ENCODE measurements at regions not wholly inside any gene's neighbourhood (a gene's known extent, or its start where the extent isn't known, plus 50 kb on each side); places are given as distances from the start of the nearest gene placed in this dataset.
"Not testable (repeated sequence)": the region's sequence is repeated elsewhere in the genome, so short reads cannot be mapped to it uniquely, and the experiment has no call there.

GRCh38 chr5:166865206-166865605, 1426.2 kb upstream of the WWC1 start:
- no peak for DNase-seq

- no peak for DNase-seq
Observed at GRCh38 chr5:166880456-166880855, 1411.0 kb upstream of the WWC1 start.

DNA sequence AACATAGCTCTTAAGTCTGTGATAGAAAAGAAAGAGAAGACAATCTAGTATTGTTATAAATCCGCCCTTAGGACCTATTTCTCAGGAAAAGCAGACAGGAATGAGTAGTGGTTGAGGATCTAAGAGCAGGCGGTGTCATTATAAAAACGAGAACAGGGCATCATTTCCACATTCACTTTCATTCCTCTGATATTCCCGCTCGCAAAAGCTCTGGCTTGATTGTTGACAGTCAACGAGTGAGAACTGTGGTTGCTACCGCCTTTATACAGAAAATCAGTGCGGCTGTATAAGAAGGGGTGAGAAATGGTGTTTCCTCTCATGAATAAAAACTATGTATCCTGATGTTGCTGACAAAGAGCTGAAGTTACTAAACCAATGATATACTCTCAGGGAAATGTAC, 1409.6 kb upstream of the WWC1 start:
- no peak for DNase-seq

- no peak for DNase-seq
Observed at GRCh38 chr5:166883016-166883415, 1408.4 kb upstream of the WWC1 start.

- no peak for DNase-seq
Observed at GRCh38 chr5:166898166-166898565, 1393.3 kb upstream of the WWC1 start.

DNA sequence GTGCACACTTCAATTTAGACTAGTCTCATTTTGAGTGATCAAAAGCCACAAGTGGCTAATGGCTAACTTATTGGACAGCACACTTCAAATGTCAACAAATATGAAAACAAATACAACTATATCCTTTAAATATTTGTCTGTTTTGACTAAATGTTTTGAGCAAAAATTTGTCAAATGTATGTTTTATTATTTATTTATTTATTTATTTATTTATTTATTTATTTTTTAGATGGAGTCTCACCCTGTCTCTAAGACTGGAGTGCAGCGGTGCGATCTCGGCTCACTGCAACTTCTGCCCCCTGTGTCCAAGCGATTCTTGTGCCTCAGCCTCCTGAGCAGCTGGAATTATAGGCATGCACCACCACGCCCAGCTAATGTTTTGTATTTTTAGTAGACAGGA, 1392.1 kb upstream of the WWC1 start:
- DNase-seq: no peak

GRCh38 chr5:166904571-166904970, 1386.9 kb upstream of the WWC1 start:
- DNase-seq: no peak

- DNase-seq: no peak
Observed at GRCh38 chr5:166906991-166907713, 1384.3 kb upstream of the WWC1 start.

DNA sequence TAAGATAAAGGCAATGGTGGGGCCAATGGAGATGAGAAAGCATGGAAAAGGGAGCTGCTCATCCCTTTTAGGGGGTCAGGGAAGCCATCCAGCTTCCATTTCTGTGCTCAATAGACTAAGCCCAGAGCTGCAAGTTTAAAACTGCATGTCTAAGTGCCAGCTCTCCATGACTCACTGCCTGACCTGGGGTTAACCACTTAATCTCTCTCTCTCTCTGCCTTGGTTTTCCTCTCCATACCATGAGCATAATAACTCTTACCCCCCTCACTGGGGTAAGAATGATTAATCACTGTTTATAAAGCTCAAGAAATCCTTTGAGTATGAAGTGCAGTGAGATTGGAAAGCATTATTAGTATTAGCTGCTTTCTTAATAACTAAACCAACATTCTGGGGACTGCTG, 1382.4 kb upstream of the WWC1 start:
- no peak for DNase-seq

DNA sequence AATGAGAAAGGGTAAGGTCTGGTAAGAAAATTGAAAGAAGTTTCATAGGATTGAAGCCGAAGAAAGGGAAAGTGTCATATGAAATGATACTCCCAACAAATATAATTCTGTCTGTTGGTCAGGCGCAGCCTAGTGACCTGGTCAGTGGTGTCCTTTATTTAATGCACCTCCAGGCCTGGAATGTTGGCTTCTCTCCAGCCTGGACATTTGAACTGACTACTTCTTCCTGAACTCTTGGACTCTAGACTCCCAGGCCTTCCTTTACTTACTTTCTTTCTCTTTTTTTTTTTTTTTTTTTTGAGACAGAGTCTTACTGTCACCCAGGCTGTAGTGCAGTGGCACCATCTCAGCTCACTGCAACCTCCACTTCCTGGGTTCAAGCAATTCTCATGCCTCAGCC, 1381.5 kb upstream of the WWC1 start:
- no peak for DNase-seq

DNA sequence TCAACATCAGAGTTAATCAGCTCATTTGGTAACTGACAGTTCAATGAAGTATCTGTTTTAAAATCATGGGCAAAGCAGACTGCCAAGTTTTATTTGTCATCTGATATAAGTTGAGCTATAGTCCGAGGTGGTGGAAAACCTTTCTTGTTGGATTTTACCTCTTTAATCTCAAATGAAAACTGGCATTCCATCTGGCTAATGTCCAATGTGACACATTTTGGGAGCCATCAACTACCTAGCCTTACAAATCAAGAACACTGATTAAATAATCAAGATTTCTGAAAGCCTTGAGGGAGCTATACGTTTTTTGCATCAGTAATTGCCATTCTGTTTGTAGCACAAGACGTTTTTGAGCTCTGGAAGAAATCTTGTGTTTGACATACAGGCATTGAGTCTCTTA, 1380.5 kb upstream of the WWC1 start:
- no peak for DNase-seq

- no peak for DNase-seq
Observed at GRCh38 chr5:166916021-166916420, 1375.4 kb upstream of the WWC1 start.

- no peak for DNase-seq
Observed at GRCh38 chr5:166926138-166926537, 1365.3 kb upstream of the WWC1 start.

DNA sequence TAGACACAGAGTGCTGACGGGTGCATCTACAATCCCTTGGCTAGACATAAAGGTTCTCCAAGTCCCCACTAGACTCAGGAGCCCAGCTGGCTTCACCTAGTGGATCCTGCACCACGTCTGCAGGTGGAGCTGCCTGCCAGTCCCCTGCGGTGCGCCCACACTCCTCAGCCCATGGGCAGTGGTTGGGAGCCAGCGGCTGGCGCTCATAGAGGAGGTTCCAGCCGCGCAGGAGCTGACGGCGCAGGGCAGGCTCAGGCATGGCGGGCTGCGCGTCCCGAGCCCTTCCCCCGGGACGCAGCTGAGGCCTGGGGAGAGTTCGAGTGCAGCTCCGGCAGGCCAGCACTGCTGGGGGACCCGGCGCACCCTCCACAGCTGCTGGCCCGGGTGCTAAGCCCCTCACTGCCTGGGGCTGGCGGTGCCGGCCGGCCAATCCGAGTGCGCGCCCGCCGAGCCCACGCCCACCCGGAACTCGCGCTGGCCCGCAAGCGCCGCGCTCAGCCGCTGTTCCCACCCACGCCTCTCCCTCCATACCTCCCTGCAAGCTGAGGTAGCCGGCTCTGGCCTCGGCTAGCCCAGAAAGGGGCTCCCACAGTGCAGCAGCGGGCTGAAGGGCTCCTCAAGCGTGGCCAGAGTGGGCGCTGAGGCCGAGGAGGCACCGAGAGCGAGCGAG, 1364.5 kb upstream of the WWC1 start:
- DNase-seq: not testable (repeated sequence)

- no peak for DNase-seq
Observed at GRCh38 chr5:166936351-166936750, 1355.1 kb upstream of the WWC1 start.

- no peak for DNase-seq
Observed at GRCh38 chr5:166938071-166938470, 1353.4 kb upstream of the WWC1 start.

- DNase-seq: no peak
Observed at GRCh38 chr5:166942948-166943347, 1348.5 kb upstream of the WWC1 start.

DNA sequence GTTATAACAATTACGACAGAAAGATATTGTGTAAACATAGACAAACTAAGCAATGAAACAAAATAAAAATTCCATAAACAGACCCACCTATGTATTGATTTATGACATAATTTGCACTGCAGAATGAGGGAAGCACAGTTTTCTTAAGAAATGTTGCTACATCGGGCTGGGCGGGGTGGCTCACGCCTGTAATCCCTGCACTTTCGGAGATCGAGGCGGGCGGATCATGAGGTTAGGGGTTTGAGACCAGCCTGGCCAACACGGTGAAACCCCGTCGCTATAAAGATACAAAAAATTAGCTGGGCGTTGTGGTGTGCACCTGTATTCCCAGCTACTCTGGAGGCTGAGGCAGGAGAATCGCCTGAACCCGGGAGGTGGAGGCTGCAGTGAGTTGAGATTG, 1344.4 kb upstream of the WWC1 start:
- DNase-seq: no peak

DNA sequence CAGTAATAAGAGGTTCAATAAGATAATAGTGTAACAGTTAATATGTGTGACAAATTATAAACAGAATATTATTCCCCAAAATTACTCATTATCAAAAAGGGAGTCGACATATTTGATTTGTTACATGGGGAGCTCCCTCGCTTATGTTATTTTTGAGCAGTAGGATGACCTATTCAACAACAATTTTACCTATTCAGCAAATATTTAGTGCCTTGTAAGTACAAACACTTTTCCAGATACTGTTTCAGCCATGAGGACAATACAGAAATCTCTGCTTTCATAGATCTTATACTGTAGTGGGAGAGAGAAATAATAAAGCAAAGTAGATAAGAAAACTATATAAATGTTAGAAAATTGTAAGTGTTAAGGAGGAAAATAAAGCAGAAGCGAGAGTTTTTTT, 1342.8 kb upstream of the WWC1 start:
- DNase-seq: no peak

- no peak for DNase-seq
Observed at GRCh38 chr5:166952048-166952447, 1339.4 kb upstream of the WWC1 start.

GRCh38 chr5:166957782-166958181, 1333.7 kb upstream of the WWC1 start:
- no peak for DNase-seq

DNA sequence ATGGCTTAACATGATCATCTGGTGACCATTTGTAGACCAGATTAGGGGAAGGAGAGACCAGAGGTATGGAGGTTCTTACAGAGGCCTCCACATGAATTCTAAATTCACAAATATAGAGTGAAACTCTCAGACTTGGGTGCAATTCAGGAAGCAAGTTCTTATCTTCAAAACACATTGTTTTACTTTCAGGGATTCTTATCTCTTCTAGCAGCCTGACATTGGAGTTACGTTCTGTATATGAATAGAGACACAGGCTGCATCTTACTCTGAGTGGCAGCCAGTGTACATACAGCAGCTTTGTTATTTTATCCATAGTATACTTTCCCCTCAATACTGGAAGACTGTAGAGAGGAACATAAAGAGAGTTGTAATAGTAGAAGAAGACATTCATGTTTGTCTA, 1331.7 kb upstream of the WWC1 start:
- no peak for DNase-seq

DNA sequence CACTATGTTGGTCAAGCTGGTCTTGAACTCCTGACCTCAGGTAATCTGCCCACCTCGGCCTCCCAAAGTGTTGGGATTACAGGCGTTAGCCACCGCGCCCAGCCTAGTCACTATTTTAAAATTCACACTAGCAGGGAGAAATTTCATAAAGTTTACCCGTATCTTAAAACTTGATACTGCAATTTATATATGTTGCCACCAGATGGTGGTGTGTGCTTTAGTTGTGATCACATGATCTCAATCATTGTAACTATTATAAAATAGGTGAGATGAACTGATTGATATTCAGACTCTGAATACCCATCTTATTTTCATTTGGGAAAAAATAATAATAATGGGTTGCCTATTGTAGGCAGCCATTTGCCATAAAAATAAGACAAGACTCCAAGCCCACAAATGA, 1330.4 kb upstream of the WWC1 start:
- no peak for DNase-seq

- no peak for DNase-seq
Observed at GRCh38 chr5:166961913-166962312, 1329.5 kb upstream of the WWC1 start.

GRCh38 chr5:166962461-166962860, 1329.0 kb upstream of the WWC1 start:
- no peak for DNase-seq
